Lung (tissue), 11 donors: ENCODE measurements at regions not wholly inside any gene's neighbourhood (a gene's known extent, or its start where the extent isn't known, plus 50 kb on each side); places are given as distances from the start of the nearest gene placed in this dataset.
"Not testable (repeated sequence)": the region's sequence is repeated elsewhere in the genome, so short reads cannot be mapped to it uniquely, and the experiment has no call there.

Experiments
- ATAC-seq: fragments of 200-7000 bp; cut with Tn5 transposase; one replicate; pipeline ENCODE4 v1.9.1; 2020; ENCODE audit warnings: moderate number of reproducible peaks; ENCODE audit not compliant: insufficient read depth, low FRiP score
- DNase-seq, 3 donors: peaks; one replicate each; pipeline ENCODE4 v3.0.0-alpha.2; 2013 to 2017
- H3K27ac ChIP-seq, 2 donors: one replicate each; pipeline ENCODE4 v1.5.1; 2013; ENCODE audit warnings: mild to moderate bottlenecking in 2 of 2, moderate library complexity in 2 of 2, control low read depth in 1 of 2, inconsistent platforms in 1 of 2, low read depth in 1 of 2, low read length in 1 of 2
- H3K27me3 ChIP-seq, 3 donors: one replicate each; pipeline ENCODE4 v1.5.1; 2013; ENCODE audit warnings: low read length in 2 of 3; ENCODE audit not compliant: control insufficient read depth in 3 of 3, insufficient read depth in 3 of 3
- H3K36me3 ChIP-seq, 4 donors: one replicate each; pipeline ENCODE4 v1.5.1; 2013; ENCODE audit warnings: low read length in 4 of 4, mild to moderate bottlenecking in 1 of 4, moderate library complexity in 1 of 4; ENCODE audit not compliant: control insufficient read depth in 4 of 4, insufficient read depth in 4 of 4
- H3K4me1 ChIP-seq, 5 donors: one replicate each; pipeline ENCODE4 v1.5.1; 2013; ENCODE audit warnings: low read length in 5 of 5, mild to moderate bottlenecking in 2 of 5, moderate library complexity in 1 of 5; ENCODE audit not compliant: control insufficient read depth in 5 of 5, insufficient read depth in 5 of 5
- H3K4me3 ChIP-seq: one replicate; pipeline ENCODE4 v1.5.1; 2013; ENCODE audit warnings: mild to moderate bottlenecking, control low read depth, moderate library complexity
- H3K9ac ChIP-seq, 2 donors: one replicate each; pipeline ENCODE4 v1.5.1; 2013; ENCODE audit warnings: low read length in 2 of 2, control low read depth in 1 of 2; ENCODE audit not compliant: insufficient read depth in 1 of 2
- H3K9me3 ChIP-seq, 4 donors: one replicate each; pipeline ENCODE4 v1.5.1; 2013; ENCODE audit warnings: low read length in 3 of 4, mild to moderate bottlenecking in 1 of 4, moderate library complexity in 1 of 4; ENCODE audit not compliant: control insufficient read depth in 4 of 4, insufficient read depth in 3 of 4
- WGBS, 2 donors: extraction: QIAGEN DNeasy Blood & Tissue Kit; methylation state at CpG; one replicate each; pipeline ENCODE4 v1.1.7; 2013; 5-methylcytosine and 5-hydroxymethylcytosine counted together
- TF ChIP-seq, protein P1 (sequence below): IDR thresholded peaks from 2 replicates; pipeline ENCODE4 v1.5.1; 2012; ENCODE audit warnings: mild to moderate bottlenecking; ENCODE audit errors: control extremely low read depth, extremely low read depth
- donor health status: control.
- donor health status: control.
- donor health status: Bipolar disorder and iron deficiency.
- donor health status: healthy.
- donor health status: DM: yes; HTN: yes; CAD: no.

DNA sequence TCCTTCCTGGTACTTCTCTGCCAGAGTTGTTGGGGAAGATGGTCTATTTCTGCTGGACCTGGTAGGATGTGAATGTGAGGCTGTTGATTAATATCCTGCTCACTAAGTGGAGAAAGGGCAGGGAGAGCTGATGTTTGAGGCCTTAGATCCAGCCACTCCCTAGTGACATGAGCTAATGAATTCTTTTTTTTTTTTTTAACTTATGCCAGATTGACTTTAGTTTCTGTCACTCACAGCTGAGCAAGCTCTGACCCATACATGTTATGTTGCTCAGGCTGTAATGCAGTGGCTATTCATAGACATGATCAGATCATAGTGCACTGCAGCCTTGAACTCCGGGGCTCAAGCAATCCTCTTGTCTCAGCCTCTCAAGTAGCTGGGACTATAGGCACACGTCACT is 75.1 kb upstream of the SPRY4 start:
- Histone ChIP-seq H3K27ac (no peak overlapping the region), H3K9me3 (peaks cover 0 to 7% (median 0%) of the 10 kb centered on the region in 4 donors), H3K9ac (no peak overlapping the region), H3K4me1 (peaks cover 0 to 2% (median 0%) of the 10 kb centered on the region in 5 donors), H3K4me3 (no peak overlapping the region), H3K27me3 (no peaks in the 10 kb centered on the region), H3K36me3 (no peaks in the 10 kb centered on the region)
- ATAC-seq (no peak), DNase-seq (no peak)
- WGBS, 2 donors = 78 to 87% methylated on average over 2 of the region's 2 CpGs
- TF ChIP-seq, protein P1, sequence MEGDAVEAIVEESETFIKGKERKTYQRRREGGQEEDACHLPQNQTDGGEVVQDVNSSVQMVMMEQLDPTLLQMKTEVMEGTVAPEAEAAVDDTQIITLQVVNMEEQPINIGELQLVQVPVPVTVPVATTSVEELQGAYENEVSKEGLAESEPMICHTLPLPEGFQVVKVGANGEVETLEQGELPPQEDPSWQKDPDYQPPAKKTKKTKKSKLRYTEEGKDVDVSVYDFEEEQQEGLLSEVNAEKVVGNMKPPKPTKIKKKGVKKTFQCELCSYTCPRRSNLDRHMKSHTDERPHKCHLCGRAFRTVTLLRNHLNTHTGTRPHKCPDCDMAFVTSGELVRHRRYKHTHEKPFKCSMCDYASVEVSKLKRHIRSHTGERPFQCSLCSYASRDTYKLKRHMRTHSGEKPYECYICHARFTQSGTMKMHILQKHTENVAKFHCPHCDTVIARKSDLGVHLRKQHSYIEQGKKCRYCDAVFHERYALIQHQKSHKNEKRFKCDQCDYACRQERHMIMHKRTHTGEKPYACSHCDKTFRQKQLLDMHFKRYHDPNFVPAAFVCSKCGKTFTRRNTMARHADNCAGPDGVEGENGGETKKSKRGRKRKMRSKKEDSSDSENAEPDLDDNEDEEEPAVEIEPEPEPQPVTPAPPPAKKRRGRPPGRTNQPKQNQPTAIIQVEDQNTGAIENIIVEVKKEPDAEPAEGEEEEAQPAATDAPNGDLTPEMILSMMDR = no peak

DNA sequence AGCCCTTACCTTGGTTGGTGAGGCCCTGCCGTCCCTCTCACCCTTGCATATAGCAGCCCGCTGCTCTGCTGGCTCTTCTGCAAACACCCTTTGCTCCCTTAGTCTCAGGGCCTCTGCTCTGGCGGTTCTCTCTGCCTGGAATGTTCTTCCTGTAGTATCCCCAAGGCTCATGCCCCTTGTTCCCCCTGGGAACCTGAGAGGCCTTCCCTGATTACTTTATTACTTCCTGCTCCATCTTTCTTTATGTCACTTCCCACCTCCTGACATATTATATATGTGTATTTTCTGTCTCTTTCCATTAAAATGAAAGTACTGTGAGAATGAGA is 73.9 kb upstream of the SPRY4 start:
- no peaks in the 10 kb centered on the region for H3K27me3 ChIP-seq
- H3K9ac ChIP-seq = no peak overlapping the region
- peaks cover 0 to 2% (median 0%) of the 10 kb centered on the region in 5 donors for H3K4me1 ChIP-seq
- TF ChIP-seq, protein P1 = no peak
- H3K9me3 ChIP-seq = peaks cover 0 to 7% (median 0%) of the 10 kb centered on the region in 4 donors
- ATAC-seq = no peak
- DNase-seq = no peak
- no peak overlapping the region for H3K27ac ChIP-seq
- H3K36me3 ChIP-seq = no peaks in the 10 kb centered on the region
- no peak overlapping the region for H3K4me3 ChIP-seq
- WGBS, 2 donors = 88 to 90% methylated on average over 3 of the region's 3 CpGs

GRCh38 chr5:142398011-142398729 is 73.3 kb upstream of the SPRY4 start:
- WGBS, 2 donors = 95% methylated on average over 13 of the region's 13 CpGs
- ATAC-seq, H3K4me1 ChIP-seq, H3K9me3 ChIP-seq, H3K9ac ChIP-seq, H3K27me3 ChIP-seq, H3K36me3 ChIP-seq, H3K27ac ChIP-seq, DNase-seq, H3K4me3 ChIP-seq: not testable (repeated sequence)

DNA sequence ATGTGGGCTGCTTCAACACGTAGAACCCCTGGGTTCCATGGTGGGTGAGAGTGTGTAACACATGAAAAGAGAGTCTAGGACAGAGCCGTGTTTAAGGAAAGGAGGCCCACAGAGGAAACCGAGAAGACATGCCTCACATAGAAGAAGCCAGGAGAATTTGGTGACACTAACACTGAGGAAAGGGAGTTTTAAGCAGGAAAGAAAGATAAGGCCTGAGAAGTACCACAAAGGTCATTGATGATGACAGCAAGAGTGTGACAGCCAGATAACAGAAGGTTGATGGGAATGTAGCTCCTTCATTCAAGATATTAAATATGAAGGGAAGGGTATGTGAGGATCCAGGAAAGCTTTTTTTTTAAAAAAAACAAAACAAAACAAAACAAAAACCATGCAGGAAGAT is 72.4 kb upstream of the SPRY4 start:
- 93 to 96% methylated on average over 3 of the region's 3 CpGs for WGBS, 2 donors
- peaks cover 0 to 7% (median 0%) of the 10 kb centered on the region in 4 donors for H3K9me3 ChIP-seq
- ATAC-seq = no peak

More for the DNA sequence above, 72.4 kb upstream of the SPRY4 start:
- Histone ChIP-seq H3K27ac (no peak overlapping the region), H3K4me3 (no peak overlapping the region), H3K9ac (no peak overlapping the region), H3K36me3 (no peaks in the 10 kb centered on the region), H3K4me1 (peaks cover 0 to 2% (median 0%) of the 10 kb centered on the region in 5 donors), H3K27me3 (no peaks in the 10 kb centered on the region)
- TF ChIP-seq, protein P1 = no peak
- DNase-seq = no peak
